HG02588 (cell line): ENCODE measurements at regions not wholly inside any gene's neighbourhood (a gene's known extent, or its start where the extent isn't known, plus 50 kb on each side); places are given as distances from the start of the nearest gene placed in this dataset.

Experiments
- ATAC-seq: cut with Tn5 transposase; IDR thresholded peaks from one replicate; pipeline ENCODE4 v1.9.1; 2021; ENCODE audit warnings: mild to moderate bottlenecking, moderate library complexity; ENCODE audit not compliant: unreplicated experiment

- no peak for ATAC-seq
These were observed 197.5 kb upstream of the FOXA2 start for GRCh38 chr20:22781869-22782268.

- ATAC-seq: no peak
These were observed 205.3 kb upstream of the FOXA2 start for GRCh38 chr20:22789676-22790075.

- ATAC-seq: no peak
These were observed 207.0 kb upstream of the FOXA2 start for GRCh38 chr20:22791396-22791795.

GRCh38 chr20:22791877-22792525 is 207.6 kb upstream of the FOXA2 start:
- no peak for ATAC-seq

GRCh38 chr20:22794200-22794599 is 209.8 kb upstream of the FOXA2 start:
- no peak for ATAC-seq

GRCh38 chr20:22795433-22795832 is 211.1 kb upstream of the FOXA2 start:
- ATAC-seq: no peak

GRCh38 chr20:22795871-22796270 is 211.5 kb upstream of the FOXA2 start:
- ATAC-seq: no peak

- ATAC-seq: no peak
These were observed 212.2 kb upstream of the FOXA2 start for GRCh38 chr20:22796469-22797077.

- ATAC-seq: no peak
These were observed 212.7 kb upstream of the FOXA2 start for GRCh38 chr20:22797103-22797502.

- ATAC-seq: no peak
These were observed 215.3 kb upstream of the FOXA2 start for GRCh38 chr20:22799687-22800086.

GRCh38 chr20:22800129-22800528 is 215.8 kb upstream of the FOXA2 start:
- no peak for ATAC-seq

- no peak for ATAC-seq
These were observed 217.2 kb upstream of the FOXA2 start for GRCh38 chr20:22801528-22801927.

- ATAC-seq: no peak
These were observed 217.9 kb upstream of the FOXA2 start for GRCh38 chr20:22802296-22802695.

GRCh38 chr20:22805219-22805618 is 220.8 kb upstream of the FOXA2 start:
- ATAC-seq: no peak

GRCh38 chr20:22805996-22806395 is 221.6 kb upstream of the FOXA2 start:
- no peak for ATAC-seq

GRCh38 chr20:22807045-22807444 is 222.7 kb upstream of the FOXA2 start:
- no peak for ATAC-seq

- no peak for ATAC-seq
These were observed 223.4 kb upstream of the FOXA2 start for GRCh38 chr20:22807646-22808244.

GRCh38 chr20:22808628-22809027 is 224.3 kb upstream of the FOXA2 start:
- ATAC-seq: no peak

GRCh38 chr20:22810030-22810429 is 225.1 kb upstream of the SSTR4 start:
- no peak for ATAC-seq

- ATAC-seq: no peak
These were observed 224.2 kb upstream of the SSTR4 start for GRCh38 chr20:22810626-22811569.

- ATAC-seq: no peak
These were observed 220.5 kb upstream of the SSTR4 start for GRCh38 chr20:22814471-22815205.
